Central memory CD8-positive, alpha-beta T cell (primary cell): ENCODE measurements at regions not wholly inside any gene's neighbourhood (a gene's known extent, or its start where the extent isn't known, plus 50 kb on each side); places are given as distances from the start of the nearest gene placed in this dataset.

Source experiments
- ATAC-seq: fragments of 150-1000 bp; cut with Tn5 transposase; replicated peaks from 2 replicates; pipeline ENCODE4 v1.10.0; 2022; ENCODE audit warnings: mild to moderate bottlenecking, moderate FRiP score, moderate number of reproducible peaks; ENCODE audit not compliant: poor library complexity, severe bottlenecking; ENCODE audit errors: extremely low read depth
- DNase-seq, 2 donors: peaks; one replicate each; pipeline ENCODE4 v3.0.0; 2021; ENCODE audit warnings: low spot score in 2 of 2
- H3K27ac Mint-ChIP-seq: one replicate; pipeline ENCODE4 v1.8.0; 2022; ENCODE audit warnings: low read depth, mild to moderate bottlenecking, moderate library complexity, mixed read lengths
- H3K27me3 Mint-ChIP-seq: one replicate; pipeline ENCODE4 v1.8.0; 2022; ENCODE audit warnings: mixed read lengths
- H3K36me3 Mint-ChIP-seq: one replicate; pipeline ENCODE4 v1.8.0; 2022; ENCODE audit warnings: mild to moderate bottlenecking, moderate library complexity, mixed read lengths; ENCODE audit not compliant: insufficient read depth
- H3K4me1 Mint-ChIP-seq: one replicate; pipeline ENCODE4 v1.8.0; 2022; ENCODE audit warnings: mixed read lengths
- H3K4me3 Mint-ChIP-seq: one replicate; pipeline ENCODE4 v1.8.0; 2022; ENCODE audit warnings: mild to moderate bottlenecking, moderate library complexity, mixed read lengths
- H3K9me3 Mint-ChIP-seq: one replicate; pipeline ENCODE4 v1.8.0; 2022; ENCODE audit warnings: mixed read lengths

DNA sequence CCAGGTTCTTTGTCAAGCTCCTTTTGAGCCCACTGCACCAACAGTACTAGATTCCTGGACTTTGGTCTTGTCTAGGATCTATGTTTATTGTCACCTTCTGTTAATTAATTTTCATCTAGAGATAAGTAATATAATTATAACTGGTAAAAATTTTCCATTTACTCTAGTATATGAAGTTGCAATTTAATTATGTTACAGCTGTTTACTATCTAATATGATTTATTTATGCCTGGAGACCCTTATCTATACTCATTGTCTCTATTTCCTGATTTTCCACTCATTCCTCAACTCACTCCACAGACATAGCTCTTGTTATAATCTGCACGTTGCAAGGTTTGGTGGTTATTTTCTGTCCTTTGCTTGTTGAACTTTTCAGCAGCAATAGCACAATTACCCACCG lies 63.2 kb upstream of the PHF14 start:
- no peaks in the 10 kb centered on the region for H3K36me3 Mint-ChIP-seq
- no peak for ATAC-seq
- no peak for DNase-seq
- peaks cover 5% of the 10 kb centered on the region for H3K9me3 Mint-ChIP-seq
- H3K27ac Mint-ChIP-seq: no peak overlapping the region
- peaks cover 31% of the 10 kb centered on the region for H3K27me3 Mint-ChIP-seq
- no peak overlapping the region for H3K4me3 Mint-ChIP-seq
- no peaks in the 10 kb centered on the region for H3K4me1 Mint-ChIP-seq

DNA sequence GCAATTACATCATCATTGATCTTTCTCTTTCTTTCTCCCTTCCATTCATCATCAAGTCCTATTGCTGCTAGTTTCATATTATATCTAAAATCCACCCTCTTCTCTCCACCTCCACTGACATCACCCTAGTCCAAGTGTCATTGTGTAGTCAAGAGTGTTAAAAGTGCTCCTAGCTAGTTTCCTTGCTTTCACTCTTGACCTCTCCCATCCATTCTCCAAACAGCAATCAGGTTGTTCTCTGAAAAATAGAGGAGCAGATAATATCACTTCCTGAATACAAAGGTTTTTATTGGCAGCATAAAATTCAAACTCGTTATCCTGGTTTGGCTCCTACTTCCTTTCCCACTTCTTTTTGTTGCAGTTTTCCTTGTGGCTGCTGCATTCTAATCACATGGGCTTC lies 61.6 kb upstream of the PHF14 start:
- no peaks in the 10 kb centered on the region for H3K36me3 Mint-ChIP-seq
- no peak for ATAC-seq
- no peak overlapping the region for H3K4me3 Mint-ChIP-seq
- no peak overlapping the region for H3K27ac Mint-ChIP-seq
- H3K4me1 Mint-ChIP-seq: no peaks in the 10 kb centered on the region
- no peak for DNase-seq
- H3K27me3 Mint-ChIP-seq: peaks cover 31% of the 10 kb centered on the region
- peaks cover 5% of the 10 kb centered on the region for H3K9me3 Mint-ChIP-seq

DNA sequence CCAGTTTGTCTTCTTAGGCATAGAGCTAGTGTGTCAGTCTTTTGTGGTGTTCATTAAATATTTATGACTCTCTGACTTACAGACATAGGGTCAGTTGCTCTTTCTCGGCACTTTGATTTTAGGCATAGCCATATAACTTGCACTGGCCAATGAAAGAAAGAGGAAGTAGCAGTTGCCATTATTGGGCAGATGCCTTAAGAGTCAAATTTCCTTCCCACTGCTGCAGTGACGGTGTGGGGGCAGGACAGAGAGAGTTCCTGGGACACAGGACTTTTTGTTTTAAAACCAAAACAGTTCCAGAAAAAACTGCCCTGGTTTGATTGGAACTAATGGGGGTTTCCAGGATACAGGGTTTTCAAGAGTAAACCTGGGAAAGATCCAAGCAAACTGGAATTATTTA lies 60.2 kb upstream of the PHF14 start:
- H3K4me1 Mint-ChIP-seq: no peaks in the 10 kb centered on the region

DNA sequence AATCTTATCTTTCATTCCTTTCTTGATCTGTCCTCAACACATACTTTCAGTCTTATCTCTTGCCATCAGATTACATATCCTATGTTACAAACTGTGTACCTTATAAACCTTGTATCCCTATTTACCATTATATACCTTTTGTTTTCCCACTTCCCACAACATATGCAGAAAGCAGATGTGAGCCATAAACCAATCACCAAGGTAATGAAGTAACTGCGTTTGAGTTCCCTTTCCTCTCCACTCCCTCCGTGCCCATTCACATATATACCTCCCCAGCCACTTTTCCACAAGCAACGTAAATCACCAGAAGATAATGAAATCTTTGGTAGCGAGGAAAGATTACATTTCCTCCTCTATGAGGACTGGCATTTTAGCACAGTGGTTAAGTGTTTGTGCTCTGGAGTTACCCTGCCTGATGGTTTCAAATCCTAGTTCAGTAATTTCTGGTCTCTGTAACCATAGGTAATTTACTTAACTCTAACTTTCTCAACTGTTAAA lies 55.5 kb upstream of the PHF14 start:
- Mint-ChIP-seq H3K27ac (no peak overlapping the region), H3K9me3 (no peaks in the 10 kb centered on the region)

More for the DNA sequence above, 60.2 kb upstream of the PHF14 start:
- no peak overlapping the region for H3K4me3 Mint-ChIP-seq
- no peak overlapping the region for H3K27ac Mint-ChIP-seq
- peaks cover 5% of the 10 kb centered on the region for H3K9me3 Mint-ChIP-seq
- peaks cover 41% of the 10 kb centered on the region for H3K27me3 Mint-ChIP-seq
- DNase-seq (no peak), ATAC-seq (no peak)
- H3K36me3 Mint-ChIP-seq: no peaks in the 10 kb centered on the region

DNA sequence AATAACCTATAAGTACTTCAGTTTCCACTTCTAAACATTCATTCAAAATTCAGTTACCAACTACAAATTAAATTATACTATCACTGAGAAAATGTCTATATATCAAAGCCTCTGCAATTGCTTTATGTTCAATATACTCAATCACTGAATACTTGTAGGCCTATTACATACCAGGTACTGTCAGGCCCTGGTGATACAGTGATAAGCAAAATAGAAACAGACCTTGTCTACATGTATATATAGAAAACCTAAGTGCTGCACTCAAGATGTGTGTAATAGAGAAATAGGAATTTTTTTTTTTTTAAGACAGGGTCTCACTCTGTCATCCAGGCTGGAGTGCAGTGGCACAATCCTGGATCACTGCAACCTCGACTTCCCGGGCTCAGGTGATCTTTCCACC lies 53.7 kb upstream of the PHF14 start:
- Mint-ChIP-seq H3K4me1 (no peaks in the 10 kb centered on the region), H3K27me3 (peaks cover 21% of the 10 kb centered on the region), H3K4me3 (no peak overlapping the region), H3K27ac (no peak overlapping the region), H3K9me3 (no peaks in the 10 kb centered on the region), H3K36me3 (no peaks in the 10 kb centered on the region)
- DNase-seq: no peak
- ATAC-seq: no peak

More for the DNA sequence above, 55.5 kb upstream of the PHF14 start:
- ATAC-seq (no peak), DNase-seq (no peak)
- Mint-ChIP-seq H3K4me1 (no peaks in the 10 kb centered on the region), H3K4me3 (no peak overlapping the region), H3K27me3 (peaks cover 32% of the 10 kb centered on the region), H3K36me3 (no peaks in the 10 kb centered on the region)
